Activated CD4-positive, alpha-beta T cell treated with anti-CD3 and anti-CD28 coated beads for 36 hours (primary cell): ENCODE measurements at regions not wholly inside any gene's neighbourhood (a gene's known extent, or its start where the extent isn't known, plus 50 kb on each side); places are given as distances from the start of the nearest gene placed in this dataset.
"Not testable (repeated sequence)": the region's sequence is repeated elsewhere in the genome, so short reads cannot be mapped to it uniquely, and the experiment has no call there.

ENCODE experiments used
- ATAC-seq: fragments of 200-7000 bp; cut with Tn5 transposase; one replicate; pipeline ENCODE4 v1.10.0; 2021; ENCODE audit warnings: mild to moderate bottlenecking, moderate library complexity
- CTCF ChIA-PET: fragments of 350-600 bp; sonication (Branson Sonifier 250); formaldehyde crosslinking; loops from one replicate; lab custom pipeline; 2021; ENCODE audit warnings: antibody characterized with exemption; lab: Charles Lee
- POLR2A ChIA-PET: fragments of 350-600 bp; sonication (Branson Sonifier 250); formaldehyde crosslinking; loops from one replicate; lab custom pipeline; 2021; ENCODE audit warnings: antibody characterized with exemption, inconsistent platforms; lab: Charles Lee
- DNase-seq: peaks from one replicate; pipeline ENCODE4 v3.0.0-alpha.2; 2020
- H3K27ac Mint-ChIP-seq: one replicate; pipeline ENCODE4 v1.8.0; 2021; ENCODE audit warnings: mixed read lengths
- H3K27me3 Mint-ChIP-seq: one replicate; pipeline ENCODE4 v1.8.0; 2021; ENCODE audit warnings: mixed read lengths
- H3K36me3 Mint-ChIP-seq: one replicate; pipeline ENCODE4 v1.8.0; 2021; ENCODE audit warnings: low read depth, mixed read lengths
- H3K4me1 Mint-ChIP-seq: one replicate; pipeline ENCODE4 v1.8.0; 2021; ENCODE audit warnings: mixed read lengths
- H3K4me3 Mint-ChIP-seq: one replicate; pipeline ENCODE4 v1.8.0; 2021; ENCODE audit warnings: mild to moderate bottlenecking, moderate library complexity, mixed read lengths
- H3K9me3 Mint-ChIP-seq: one replicate; pipeline ENCODE4 v1.8.0; 2021; ENCODE audit warnings: low read depth, mixed read lengths
- intact Hi-C, 2 experiments: fragments of 100-400 bp; cut with DNase I in 1 of 2; cut with micrococcal nuclease in 1 of 2; formaldehyde crosslinking; loops; one replicate each; pipeline versions ENCODE4 v1.14.2 to v1.15.1; 2022 to 2024; cut with DNase I, micrococcal nuclease

DNA sequence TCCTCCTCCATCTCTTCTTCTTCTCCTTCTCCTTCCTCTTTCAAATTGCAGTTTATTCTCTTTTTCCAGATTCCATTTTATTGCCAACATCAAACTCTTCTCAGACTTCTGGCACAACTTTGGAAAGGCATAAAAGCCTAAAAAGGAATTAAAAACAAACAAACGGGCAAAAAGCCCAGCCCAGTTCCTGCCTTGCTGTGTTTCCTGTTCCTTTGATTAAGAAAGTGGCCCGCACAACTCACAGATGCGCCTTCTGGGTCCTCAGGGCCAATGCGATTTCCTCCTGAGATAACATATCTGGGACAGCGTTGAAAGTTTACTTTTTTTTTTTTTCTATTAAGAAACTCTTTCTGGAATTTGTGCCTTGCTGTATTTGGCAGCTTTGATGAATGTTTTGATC, 158.7 kb upstream of the UBE3A start:
- ChIA-PET CTCF (no interaction called here), POLR2A (no interaction called here)
- Mint-ChIP-seq H3K9me3 (peaks cover 5% of the 10 kb centered on the region), H3K27me3 (no peaks in the 10 kb centered on the region), H3K4me3 (no peak overlapping the region), H3K36me3 (no peaks in the 10 kb centered on the region), H3K4me1 (no peaks in the 10 kb centered on the region), H3K27ac (no peak overlapping the region)
- ATAC-seq (no peak), DNase-seq (no peak)
- intact Hi-C loops, result no loop called here

GRCh38 chr15:25596644-25597562, 158.1 kb upstream of the UBE3A start:
- H3K9me3 Mint-ChIP-seq, result peaks cover 8% of the 10 kb centered on the region
- no peak overlapping the region for H3K4me3 Mint-ChIP-seq
- no peaks in the 10 kb centered on the region for H3K4me1 Mint-ChIP-seq
- no peaks in the 10 kb centered on the region for H3K27me3 Mint-ChIP-seq
- H3K27ac Mint-ChIP-seq, result no peak overlapping the region
- ChIA-PET CTCF (no interaction called here), POLR2A (no interaction called here)
- DNase-seq (no peak), ATAC-seq (no peak)
- intact Hi-C loops, result no loop called here
- H3K36me3 Mint-ChIP-seq, result no peaks in the 10 kb centered on the region

GRCh38 chr15:25587616-25588340, 149.0 kb upstream of the UBE3A start:
- Mint-ChIP-seq H3K4me1 (no peaks in the 10 kb centered on the region), H3K4me3 (no peak overlapping the region), H3K27ac (no peak overlapping the region), H3K36me3 (no peaks in the 10 kb centered on the region), H3K27me3 (peaks cover 3% of the 10 kb centered on the region), H3K9me3 (peaks cover 21% of the 10 kb centered on the region)
- CTCF ChIA-PET, result no interaction called here
- DNase-seq (no peak), ATAC-seq (no peak)
- intact Hi-C loops, result no loop called here
- POLR2A ChIA-PET, result no interaction called here

- CTCF ChIA-PET, result no interaction called here
- peaks cover 2% of the 10 kb centered on the region for H3K27me3 Mint-ChIP-seq
- H3K4me1 Mint-ChIP-seq, result no peaks in the 10 kb centered on the region
- ATAC-seq (no peak), DNase-seq (no peak)
- no peak overlapping the region for H3K27ac Mint-ChIP-seq
- POLR2A ChIA-PET, result no interaction called here
- H3K4me3 Mint-ChIP-seq, result no peak overlapping the region
- no peaks in the 10 kb centered on the region for H3K36me3 Mint-ChIP-seq
- intact Hi-C loops, result no loop called here
- H3K9me3 Mint-ChIP-seq, result peaks cover 10% of the 10 kb centered on the region
These were observed 144.1 kb upstream of the UBE3A start for GRCh38 chr15:25582886-25583285.

DNA sequence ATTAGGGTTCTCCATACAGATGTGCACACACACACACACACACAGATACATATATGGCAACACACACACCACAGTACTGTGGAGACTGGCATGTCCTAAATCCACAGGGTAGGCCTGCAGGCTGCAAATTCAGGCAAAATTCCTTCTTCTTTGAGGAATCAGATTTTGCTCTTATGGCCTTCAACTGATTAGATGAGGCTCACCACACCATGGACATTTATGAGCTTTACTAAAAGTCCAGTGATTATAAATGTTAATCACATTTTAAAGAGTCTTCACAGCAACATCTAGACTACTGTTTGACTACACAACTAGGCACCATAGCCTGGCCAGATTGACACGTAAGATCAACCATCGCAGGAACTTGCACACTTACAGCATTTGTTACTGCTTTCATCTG, 140.3 kb upstream of the UBE3A start:
- intact Hi-C loops, result no loop called here
- no peak for ATAC-seq
- peaks cover 3% of the 10 kb centered on the region for H3K27me3 Mint-ChIP-seq

GRCh38 chr15:25572191-25572590, 133.4 kb upstream of the UBE3A start:
- Mint-ChIP-seq H3K27me3 (no peaks in the 10 kb centered on the region), H3K4me1 (no peaks in the 10 kb centered on the region), H3K9me3 (no peaks in the 10 kb centered on the region), H3K4me3 (no peak overlapping the region), H3K36me3 (no peaks in the 10 kb centered on the region), H3K27ac (no peak overlapping the region)
- POLR2A ChIA-PET, result no interaction called here
- ATAC-seq, result no peak
- DNase-seq, result no peak
- CTCF ChIA-PET, result no interaction called here
- intact Hi-C loops, result no loop called here

More for the DNA sequence above, 140.3 kb upstream of the UBE3A start:
- H3K36me3 Mint-ChIP-seq, result no peaks in the 10 kb centered on the region
- H3K4me1 Mint-ChIP-seq, result no peaks in the 10 kb centered on the region
- no peak for DNase-seq
- no peak overlapping the region for H3K4me3 Mint-ChIP-seq
- no peak overlapping the region for H3K27ac Mint-ChIP-seq
- peaks cover 3% of the 10 kb centered on the region for H3K9me3 Mint-ChIP-seq
- CTCF ChIA-PET, result no interaction called here
- POLR2A ChIA-PET, result no interaction called here

DNA sequence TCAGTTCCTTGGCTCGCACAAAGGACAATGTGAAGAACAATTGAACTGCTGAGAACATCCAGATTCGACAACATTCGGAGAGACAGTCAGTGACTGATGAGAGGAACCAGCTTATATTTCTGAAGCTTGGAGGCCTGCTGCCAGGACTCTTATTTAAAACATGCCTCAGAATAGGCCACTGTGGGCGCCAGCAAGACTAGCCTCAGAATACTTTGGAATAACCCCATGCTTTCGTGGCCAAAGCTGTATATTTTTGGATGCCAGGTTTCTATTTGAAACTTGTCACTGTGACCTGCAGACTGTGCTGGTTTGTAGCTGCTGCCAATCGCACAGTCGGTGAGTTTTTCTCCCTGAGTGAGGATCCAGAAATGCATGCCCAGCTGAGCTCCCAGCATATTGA, 129.9 kb upstream of the UBE3A start:
- H3K4me1 Mint-ChIP-seq, result no peaks in the 10 kb centered on the region
- ChIA-PET CTCF (no interaction called here), POLR2A (no interaction called here)
- no peak overlapping the region for H3K27ac Mint-ChIP-seq
- no peaks in the 10 kb centered on the region for H3K36me3 Mint-ChIP-seq
- DNase-seq (no peak), ATAC-seq (no peak)
- no peaks in the 10 kb centered on the region for H3K27me3 Mint-ChIP-seq
- intact Hi-C loops, result no loop called here
- H3K9me3 Mint-ChIP-seq, result peaks cover 3% of the 10 kb centered on the region
- no peak overlapping the region for H3K4me3 Mint-ChIP-seq

DNA sequence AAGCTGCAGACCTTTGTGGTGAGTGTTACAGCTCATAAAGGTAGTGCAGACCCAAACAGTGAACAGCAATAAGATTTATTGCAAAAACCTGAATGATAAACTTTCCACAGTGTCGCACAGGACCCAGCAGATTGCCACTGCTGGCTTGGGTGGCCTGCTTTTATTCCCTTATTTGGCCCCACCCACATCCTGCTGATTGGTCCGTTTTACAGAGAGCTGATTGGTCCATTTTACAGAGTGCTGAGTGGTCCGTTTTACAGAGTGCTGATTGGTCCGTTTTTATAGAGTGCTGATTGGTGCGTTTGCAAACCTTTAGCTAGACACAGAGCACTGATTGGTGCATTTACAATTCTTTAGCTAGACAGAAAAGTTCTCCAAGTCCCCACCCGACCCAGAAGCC, 127.7 kb upstream of the UBE3A start:
- H3K4me3 Mint-ChIP-seq, result not testable (repeated sequence)

DNA sequence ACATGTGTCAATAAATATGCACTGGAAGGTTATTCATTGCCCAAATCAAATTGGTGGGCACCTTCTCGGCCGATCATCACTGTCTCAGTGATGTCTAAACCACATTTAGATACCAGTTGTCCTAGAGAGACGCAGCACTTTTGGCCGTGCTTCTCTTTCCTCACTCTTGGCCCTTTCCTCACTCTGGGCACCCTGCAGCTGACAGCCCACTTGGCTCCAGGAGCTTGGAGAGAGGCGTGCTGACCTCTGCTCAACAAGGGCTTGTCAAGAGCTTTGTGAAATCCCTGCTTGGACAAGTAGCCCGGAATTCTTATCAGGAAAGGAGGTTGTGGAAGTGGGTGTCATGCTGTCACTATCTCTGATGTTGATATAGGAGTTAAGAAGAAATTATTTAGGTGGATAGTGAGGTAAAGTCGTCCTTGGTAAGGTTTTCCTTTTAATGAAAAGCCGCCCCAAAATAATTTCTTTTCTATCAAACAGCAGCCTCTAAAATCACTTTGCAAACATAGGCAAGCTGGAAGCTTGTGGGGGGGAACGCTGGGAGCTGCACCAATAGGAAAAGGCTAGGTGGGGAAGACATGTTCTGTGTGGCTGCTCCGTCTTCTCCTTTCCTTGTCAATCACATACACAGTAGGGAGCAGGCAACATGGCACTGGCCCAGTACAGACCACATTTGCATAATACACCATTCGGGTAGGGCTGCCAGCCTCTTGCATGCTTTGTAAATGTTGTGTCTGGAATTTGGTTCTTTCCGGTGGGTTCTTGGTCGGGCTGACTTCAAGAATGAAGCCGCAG, 126.8 kb upstream of the UBE3A start:
- no peak overlapping the region for H3K27ac Mint-ChIP-seq
- no peak overlapping the region for H3K4me3 Mint-ChIP-seq
- no peaks in the 10 kb centered on the region for H3K4me1 Mint-ChIP-seq
- no peaks in the 10 kb centered on the region for H3K36me3 Mint-ChIP-seq
- H3K27me3 Mint-ChIP-seq, result no peaks in the 10 kb centered on the region
- DNase-seq, result no peak
- CTCF ChIA-PET, result no interaction called here
- intact Hi-C loops, result no loop called here
- H3K9me3 Mint-ChIP-seq, result peaks cover 3% of the 10 kb centered on the region
- ATAC-seq, result no peak
- POLR2A ChIA-PET, result no interaction called here

More for the DNA sequence above, 127.7 kb upstream of the UBE3A start:
- CTCF ChIA-PET, DNase-seq, H3K27ac Mint-ChIP-seq, H3K27me3 Mint-ChIP-seq, POLR2A ChIA-PET, H3K36me3 Mint-ChIP-seq, ATAC-seq, intact Hi-C loops, H3K4me1 Mint-ChIP-seq, H3K9me3 Mint-ChIP-seq: not testable (repeated sequence)

GRCh38 chr15:25563596-25563995, 124.8 kb upstream of the UBE3A start:
- intact Hi-C loops, result no loop called here
- H3K4me3 Mint-ChIP-seq, result no peak overlapping the region
- CTCF ChIA-PET, result no interaction called here
- H3K36me3 Mint-ChIP-seq, result no peaks in the 10 kb centered on the region
- POLR2A ChIA-PET, result no interaction called here
- H3K27me3 Mint-ChIP-seq, result no peaks in the 10 kb centered on the region
- ATAC-seq, result no peak
- H3K27ac Mint-ChIP-seq, result no peak overlapping the region
- DNase-seq, result no peak
- peaks cover 8% of the 10 kb centered on the region for H3K9me3 Mint-ChIP-seq
- H3K4me1 Mint-ChIP-seq, result no peaks in the 10 kb centered on the region

GRCh38 chr15:25557926-25558325, 119.1 kb upstream of the UBE3A start:
- CTCF ChIA-PET, result no interaction called here
- Mint-ChIP-seq H3K27ac (no peak overlapping the region), H3K4me3 (no peak overlapping the region), H3K27me3 (no peaks in the 10 kb centered on the region), H3K36me3 (no peaks in the 10 kb centered on the region), H3K9me3 (peaks cover 5% of the 10 kb centered on the region), H3K4me1 (no peaks in the 10 kb centered on the region)
- POLR2A ChIA-PET, result no interaction called here
- intact Hi-C loops, result loop anchor here in 1 of 2 experiments (10.0 kb wide), 1 partner anchor 303 kb away; no protein-coding TSS in a partner anchor
- DNase-seq (no peak), ATAC-seq (no peak)
